Lower lobe of right lung (tissue), 2 donors: ENCODE measurements at regions not wholly inside any gene's neighbourhood (a gene's known extent, or its start where the extent isn't known, plus 50 kb on each side); places are given as distances from the start of the nearest gene placed in this dataset.

ENCODE experiments used
- ATAC-seq, 2 donors: fragments of 200-7000 bp; cut with Tn5 transposase; one replicate each; pipeline ENCODE4 v1.9.1; 2020 to 2022; ENCODE audit warnings: mild to moderate bottlenecking in 2 of 2, moderate library complexity in 2 of 2
- DNase-seq: peaks from one replicate; pipeline ENCODE4 v3.0.0-alpha.2; 2020
- H3K27ac ChIP-seq: fragments of 200-600 bp; one replicate; pipeline ENCODE4 v1.8.0; 2022
- H3K27me3 ChIP-seq: fragments of 200-600 bp; one replicate; pipeline ENCODE4 v1.8.0; 2022; ENCODE audit warnings: low read depth
- H3K36me3 ChIP-seq: fragments of 200-600 bp; one replicate; pipeline ENCODE4 v1.8.0; 2022; ENCODE audit warnings: mild to moderate bottlenecking
- H3K4me1 ChIP-seq: fragments of 200-600 bp; one replicate; pipeline ENCODE4 v1.8.0; 2022
- H3K4me3 ChIP-seq: fragments of 200-600 bp; one replicate; pipeline ENCODE4 v1.8.0; 2022; ENCODE audit warnings: mild to moderate bottlenecking
- H3K9me3 ChIP-seq: fragments of 200-600 bp; one replicate; pipeline ENCODE4 v1.8.0; 2022
- CTCF ChIP-seq: fragments of 200-600 bp; IDR thresholded peaks from one replicate; pipeline ENCODE4 v1.8.0; 2022; ENCODE audit warnings: antibody characterized with exemption, mild to moderate bottlenecking
- intact Hi-C: fragments of 100-400 bp; cut with DNase I; formaldehyde crosslinking; loops from one replicate; pipeline ENCODE4 v1.11.0; 2022
- donor health status: DM: no; HTN: yes; CAD: no; lungs with severe emphysema.

GRCh38 chr9:129509533-129509928, 111.4 kb downstream of the C9orf50 start:
- Histone ChIP-seq H3K4me3 (no peak overlapping the region), H3K4me1 (no peaks in the 10 kb centered on the region), H3K9me3 (peaks cover 8% of the 10 kb centered on the region), H3K27me3 (no peaks in the 10 kb centered on the region), H3K36me3 (peaks cover 11% of the 10 kb centered on the region), H3K27ac (no peak overlapping the region)
- DNase-seq (no peak), ATAC-seq (peak in 1 of 2 donors; percentile 30)
- no peak for TF ChIP-seq CTCF
- intact Hi-C loops, result no loop called here

DNA sequence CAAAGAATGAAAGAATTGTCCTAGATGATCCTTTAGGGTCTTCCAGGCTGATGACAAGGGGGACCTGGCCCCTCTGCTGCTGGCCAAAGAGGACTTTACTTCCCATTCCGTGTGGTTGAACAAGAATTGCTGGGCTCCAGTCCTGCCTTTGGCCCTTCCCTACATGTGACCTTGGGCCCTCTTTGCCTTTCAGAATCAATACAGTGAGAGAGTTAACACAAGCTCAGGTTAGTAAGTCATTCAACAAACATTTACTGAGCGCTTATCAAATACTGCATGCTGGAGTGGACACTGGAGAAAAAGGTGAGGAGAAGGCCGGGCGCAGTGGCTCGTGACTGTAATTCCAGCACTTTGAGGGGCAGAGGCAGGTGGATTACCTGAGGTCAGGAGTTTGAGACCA, 113.1 kb downstream of the C9orf50 start:
- no peak overlapping the region for H3K27ac ChIP-seq
- no peak overlapping the region for H3K4me3 ChIP-seq
- H3K9me3 ChIP-seq, result no peaks in the 10 kb centered on the region
- DNase-seq (no peak), ATAC-seq (no peak)
- peaks cover 21% of the 10 kb centered on the region for H3K36me3 ChIP-seq
- no peaks in the 10 kb centered on the region for H3K4me1 ChIP-seq
- intact Hi-C loops, result no loop called here
- no peak for TF ChIP-seq CTCF
- no peaks in the 10 kb centered on the region for H3K27me3 ChIP-seq

- no peak for ATAC-seq
- Histone ChIP-seq H3K9me3 (no peaks in the 10 kb centered on the region), H3K27me3 (no peaks in the 10 kb centered on the region), H3K36me3 (peaks cover 21% of the 10 kb centered on the region), H3K27ac (no peak overlapping the region), H3K4me3 (no peak overlapping the region), H3K4me1 (peaks cover 3% of the 10 kb centered on the region)
- intact Hi-C loops, result no loop called here
- no peak for TF ChIP-seq CTCF
- no peak for DNase-seq
Observed at GRCh38 chr9:129506892-129507291, 114.0 kb downstream of the C9orf50 start.

GRCh38 chr9:129506041-129506440, 114.9 kb downstream of the C9orf50 start:
- no peak for TF ChIP-seq CTCF
- peaks cover 7% of the 10 kb centered on the region for H3K4me1 ChIP-seq
- no peak overlapping the region for H3K27ac ChIP-seq
- intact Hi-C loops, result no loop called here
- H3K36me3 ChIP-seq, result peaks cover 21% of the 10 kb centered on the region
- no peaks in the 10 kb centered on the region for H3K9me3 ChIP-seq
- H3K27me3 ChIP-seq, result no peaks in the 10 kb centered on the region
- DNase-seq (no peak), ATAC-seq (no peak)
- H3K4me3 ChIP-seq, result no peak overlapping the region

DNA sequence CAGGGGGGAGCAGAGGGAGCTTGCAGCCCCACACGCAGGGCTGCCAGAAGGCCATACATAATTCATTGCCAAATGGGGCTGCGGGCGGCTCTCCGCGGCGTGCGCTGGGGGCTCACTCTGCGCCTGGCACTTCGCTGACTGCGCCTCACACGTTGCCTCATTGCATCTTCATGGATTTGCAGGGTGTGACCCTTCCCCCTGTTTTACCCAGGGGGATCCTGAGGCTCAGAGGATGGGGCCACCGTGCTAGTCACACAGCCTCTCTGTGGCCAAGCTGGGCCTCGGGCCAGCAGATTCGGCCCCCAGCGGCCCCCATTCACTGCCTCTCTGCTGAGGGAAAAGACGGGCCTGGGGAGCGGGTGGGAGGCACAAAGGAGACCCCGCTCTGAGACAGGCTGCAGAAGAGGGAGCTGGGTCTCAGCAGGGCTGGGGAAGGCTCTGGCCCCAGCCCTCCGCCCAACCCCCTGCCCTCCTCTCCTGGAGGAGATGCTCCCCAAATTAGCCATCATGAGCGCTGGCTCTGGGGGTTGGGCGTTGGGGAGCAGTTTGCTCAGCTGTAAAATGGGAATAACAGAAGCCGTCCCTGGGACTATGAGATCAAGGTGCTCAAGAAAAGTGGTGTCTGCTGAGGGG, 115.5 kb downstream of the C9orf50 start:
- ATAC-seq (peak in 1 of 2 donors; percentile 7), DNase-seq (no peak)
- intact Hi-C loops, result no loop called here
- H3K27me3 ChIP-seq, result no peaks in the 10 kb centered on the region
- H3K9me3 ChIP-seq, result no peaks in the 10 kb centered on the region
- H3K4me1 ChIP-seq, result peaks cover 7% of the 10 kb centered on the region
- no peak overlapping the region for H3K4me3 ChIP-seq
- H3K36me3 ChIP-seq, result peaks cover 22% of the 10 kb centered on the region
- H3K27ac ChIP-seq, result no peak overlapping the region
- TF ChIP-seq CTCF, result no peak
